H9 (cell line): ENCODE measurements at regions not wholly inside any gene's neighbourhood (a gene's known extent, or its start where the extent isn't known, plus 50 kb on each side); places are given as distances from the start of the nearest gene placed in this dataset.

ENCODE experiments used
- DNase-seq: peaks from one replicate; pipeline ENCODE4 v3.0.0-alpha.2; 2017
- H2AFZ ChIP-seq: one replicate; pipeline ENCODE4 v1.6.1; 2013; ENCODE audit warnings: mild to moderate bottlenecking, low read length, control low read depth, moderate library complexity
- H2AK5ac ChIP-seq: 2 replicates; pipeline ENCODE4 v1.6.1; 2013; ENCODE audit warnings: low read length, control low read depth, mixed read lengths; ENCODE audit not compliant: insufficient read length
- H2BK120ac ChIP-seq: one replicate; pipeline ENCODE4 v1.6.1; 2013; ENCODE audit warnings: low read depth, mild to moderate bottlenecking, low read length, control low read depth, inconsistent platforms; ENCODE audit not compliant: poor library complexity, severe bottlenecking
- H2BK12ac ChIP-seq: 2 replicates; pipeline ENCODE4 v1.6.1; 2013; ENCODE audit warnings: low read length, control low read depth, mixed read lengths, low read depth; ENCODE audit not compliant: insufficient read length
- H2BK15ac ChIP-seq: 2 replicates; pipeline ENCODE4 v1.6.1; 2013; ENCODE audit warnings: low read depth, low read length, control low read depth
- H2BK20ac ChIP-seq: one replicate; pipeline ENCODE4 v1.6.1; 2013; ENCODE audit warnings: low read depth, mild to moderate bottlenecking, low read length, control low read depth, inconsistent platforms; ENCODE audit not compliant: poor library complexity, severe bottlenecking
- H2BK5ac ChIP-seq: 2 replicates; pipeline ENCODE4 v1.6.1; 2013; ENCODE audit warnings: low read length, control low read depth, mixed read lengths; ENCODE audit not compliant: insufficient read length
- H3K14ac ChIP-seq: 2 replicates; pipeline ENCODE4 v1.6.1; 2013; ENCODE audit warnings: low read length, control low read depth; ENCODE audit not compliant: insufficient read depth
- H3K18ac ChIP-seq: 2 replicates; pipeline ENCODE4 v1.6.1; 2013; ENCODE audit warnings: low read depth, mild to moderate bottlenecking, mixed read lengths, low read length, control low read depth; ENCODE audit not compliant: insufficient read length
- H3K23ac ChIP-seq: 2 replicates; pipeline ENCODE4 v1.6.1; 2013; ENCODE audit warnings: low read length, control low read depth, mixed read lengths, low read depth; ENCODE audit not compliant: insufficient read length
- H3K23me2 ChIP-seq: 2 replicates; pipeline ENCODE4 v1.6.1; 2013; ENCODE audit warnings: low read depth, mild to moderate bottlenecking, mixed read lengths, low read length, control low read depth; ENCODE audit not compliant: insufficient read length, poor library complexity, severe bottlenecking
- H3K27ac ChIP-seq: 2 replicates; pipeline ENCODE4 v1.5.1; 2013; ENCODE audit warnings: low read length, control low read depth, mixed read lengths, low read depth; ENCODE audit not compliant: insufficient read length
- H3K27me3 ChIP-seq: 2 replicates; pipeline ENCODE4 v1.6.1; 2013; ENCODE audit warnings: low read length, control low read depth, inconsistent platforms; ENCODE audit not compliant: insufficient read depth
- H3K4ac ChIP-seq: 2 replicates; pipeline ENCODE4 v1.6.1; 2013; ENCODE audit warnings: low read depth, mild to moderate bottlenecking, control low read depth, inconsistent platforms, low read length, moderate library complexity
- H3K4me1 ChIP-seq: 2 replicates; pipeline ENCODE4 v1.6.1; 2013; ENCODE audit warnings: low read length, control low read depth, inconsistent platforms; ENCODE audit not compliant: insufficient read depth
- H3K4me2 ChIP-seq: 2 replicates; pipeline ENCODE4 v1.6.1; 2013; ENCODE audit warnings: low read length, control low read depth, mixed read lengths; ENCODE audit not compliant: insufficient read length, insufficient read depth
- H3K56ac ChIP-seq: 2 replicates; pipeline ENCODE4 v1.6.1; 2013; ENCODE audit warnings: low read depth, mild to moderate bottlenecking, mixed read lengths, low read length, control low read depth; ENCODE audit not compliant: insufficient read length
- H3K79me1 ChIP-seq: 2 replicates; pipeline ENCODE4 v1.6.1; 2013; ENCODE audit warnings: low read depth, mild to moderate bottlenecking, moderate library complexity, low read length, control low read depth, inconsistent platforms; ENCODE audit not compliant: insufficient read depth, poor library complexity, severe bottlenecking
- H3K79me2 ChIP-seq: 2 replicates; pipeline ENCODE4 v1.6.1; 2013; ENCODE audit warnings: low read length, control low read depth, inconsistent platforms; ENCODE audit not compliant: insufficient read depth
- H3K9ac ChIP-seq: 2 replicates; pipeline ENCODE4 v1.6.1; 2013; ENCODE audit warnings: low read length, control low read depth, mixed read lengths; ENCODE audit not compliant: insufficient read length; ENCODE audit errors: extremely low read depth
- H3K9me3 ChIP-seq: one replicate; pipeline ENCODE4 v1.6.1; 2013; ENCODE audit warnings: low read depth, low read length, inconsistent platforms; ENCODE audit not compliant: control insufficient read depth
- H3T11ph ChIP-seq: one replicate; pipeline ENCODE4 v1.6.1; 2013; ENCODE audit warnings: mild to moderate bottlenecking, low read length, control low read depth, inconsistent platforms
- H4K20me1 ChIP-seq: one replicate; pipeline ENCODE4 v1.6.1; 2013; ENCODE audit not compliant: control insufficient read depth, insufficient read length, insufficient read depth
- H4K5ac ChIP-seq: 2 replicates; pipeline ENCODE4 v1.6.1; 2013; ENCODE audit warnings: low read depth, mild to moderate bottlenecking, mixed read lengths, low read length, control low read depth; ENCODE audit not compliant: insufficient read length
- H4K8ac ChIP-seq: replicated peaks from 2 replicates; pipeline ENCODE4 v1.6.1; 2013; ENCODE audit warnings: low read length, control low read depth, mixed read lengths, low read depth; ENCODE audit not compliant: insufficient read length
- H4K91ac ChIP-seq: 2 replicates; pipeline ENCODE4 v1.6.1; 2013; ENCODE audit warnings: low read depth, mild to moderate bottlenecking, moderate library complexity, mixed read lengths, low read length, control low read depth; ENCODE audit not compliant: insufficient read length
- H3K27ac Mint-ChIP-seq, 3 experiments: 2 replicates in 2 of 3; 3 replicates in 1 of 3; pipeline ENCODE4 v1.8.0; 2020 to 2021; ENCODE audit warnings: mixed read lengths in 3 of 3, mild to moderate bottlenecking in 1 of 3, moderate library complexity in 1 of 3
- H3K27me3 Mint-ChIP-seq: 2 replicates; pipeline ENCODE4 v1.8.0; 2021; ENCODE audit warnings: low read depth, mild to moderate bottlenecking, moderate library complexity, mixed read lengths
- H3K36me3 Mint-ChIP-seq, 3 experiments: 2 replicates in 2 of 3; 3 replicates in 1 of 3; pipeline ENCODE4 v1.8.0; 2020 to 2021; ENCODE audit warnings: low read depth in 3 of 3, mixed read lengths in 3 of 3; ENCODE audit not compliant: insufficient read depth in 1 of 3
- H3K4me1 Mint-ChIP-seq, 2 experiments: 2 replicates each; pipeline ENCODE4 v1.8.0; 2020; ENCODE audit warnings: mixed read lengths in 2 of 2
- H3K4me3 Mint-ChIP-seq, 2 experiments: 2 replicates in 1 of 2; 3 replicates in 1 of 2; pipeline ENCODE4 v1.8.0; 2020 to 2021; ENCODE audit warnings: mild to moderate bottlenecking in 2 of 2, mixed read lengths in 2 of 2, moderate library complexity in 1 of 2
- H3K9me3 Mint-ChIP-seq, 2 experiments: 2 replicates in 1 of 2; 3 replicates in 1 of 2; pipeline ENCODE4 v1.8.0; 2020; ENCODE audit warnings: mild to moderate bottlenecking in 2 of 2, mixed read lengths in 2 of 2, moderate library complexity in 1 of 2
- CTCF ChIP-seq: fragments of 200-600 bp; sonication (generic); conservative IDR thresholded peaks from 3 replicates; pipeline ENCODE4 v1.8.0; 2021; ENCODE audit warnings: antibody characterized with exemption, mild to moderate bottlenecking
- WGBS: extraction: QIAGEN DNeasy Blood & Tissue Kit; methylation state at CpG from one replicate; pipeline ENCODE4 v1.1.7; 2013; ENCODE audit warnings: missing lambda C conversion rate, low lambda C conversion rate, mixed read lengths; ENCODE audit not compliant: insufficient read length; ENCODE audit errors: extremely low coverage; 5-methylcytosine and 5-hydroxymethylcytosine counted together

GRCh38 chr1:195806060-195806459 lies 802.2 kb downstream of the KCNT2 start:
- Histone ChIP-seq H4K20me1 (no peaks in the 10 kb centered on the region), H2AFZ (no peak overlapping the region), H3K79me1 (no peaks in the 10 kb centered on the region), H2AK5ac (no peak overlapping the region), H4K8ac (no peak overlapping the region), H3K79me2 (no peaks in the 10 kb centered on the region), H3K27ac (no peak overlapping the region), H3K9me3 (no peaks in the 10 kb centered on the region), H4K5ac (no peak overlapping the region), H3K27me3 (no peaks in the 10 kb centered on the region), H3K18ac (no peak overlapping the region), H2BK5ac (no peak overlapping the region), H3T11ph (no peak overlapping the region), H3K56ac (no peak overlapping the region), H2BK12ac (no peak overlapping the region), H2BK120ac (no peak overlapping the region), H3K14ac (no peak overlapping the region), H2BK15ac (no peak overlapping the region), H3K4me1 (no peaks in the 10 kb centered on the region), H3K23me2 (no peaks in the 10 kb centered on the region), H3K4ac (no peak overlapping the region), H3K9ac (no peak overlapping the region), H3K4me2 (no peak overlapping the region), H2BK20ac (no peak overlapping the region), H4K91ac (no peak overlapping the region), H3K23ac (no peak overlapping the region)
- H3K27me3 Mint-ChIP-seq = no peaks in the 10 kb centered on the region
- WGBS = no CpG with 5 or more reads among the region's 2 CpGs
- H3K4me1 Mint-ChIP-seq = no peaks in the 10 kb centered on the region
- no peaks in the 10 kb centered on the region for H3K36me3 Mint-ChIP-seq
- H3K4me3 Mint-ChIP-seq = no peak overlapping the region
- H3K27ac Mint-ChIP-seq = no peak overlapping the region
- no peaks in the 10 kb centered on the region for H3K9me3 Mint-ChIP-seq
- no peak for DNase-seq
- no peak for TF ChIP-seq CTCF
